GM21381 (cell line): ENCODE measurements at regions not wholly inside any gene's neighbourhood (a gene's known extent, or its start where the extent isn't known, plus 50 kb on each side); places are given as distances from the start of the nearest gene placed in this dataset.
A peak's percentile ranks its signal among the peaks of the same experiment; 100 is the strongest.

Experiments used
- ATAC-seq: cut with Tn5 transposase; IDR thresholded peaks from one replicate; pipeline ENCODE4 v1.9.1; 2021; ENCODE audit warnings: mild to moderate bottlenecking, moderate library complexity; ENCODE audit not compliant: unreplicated experiment

DNA sequence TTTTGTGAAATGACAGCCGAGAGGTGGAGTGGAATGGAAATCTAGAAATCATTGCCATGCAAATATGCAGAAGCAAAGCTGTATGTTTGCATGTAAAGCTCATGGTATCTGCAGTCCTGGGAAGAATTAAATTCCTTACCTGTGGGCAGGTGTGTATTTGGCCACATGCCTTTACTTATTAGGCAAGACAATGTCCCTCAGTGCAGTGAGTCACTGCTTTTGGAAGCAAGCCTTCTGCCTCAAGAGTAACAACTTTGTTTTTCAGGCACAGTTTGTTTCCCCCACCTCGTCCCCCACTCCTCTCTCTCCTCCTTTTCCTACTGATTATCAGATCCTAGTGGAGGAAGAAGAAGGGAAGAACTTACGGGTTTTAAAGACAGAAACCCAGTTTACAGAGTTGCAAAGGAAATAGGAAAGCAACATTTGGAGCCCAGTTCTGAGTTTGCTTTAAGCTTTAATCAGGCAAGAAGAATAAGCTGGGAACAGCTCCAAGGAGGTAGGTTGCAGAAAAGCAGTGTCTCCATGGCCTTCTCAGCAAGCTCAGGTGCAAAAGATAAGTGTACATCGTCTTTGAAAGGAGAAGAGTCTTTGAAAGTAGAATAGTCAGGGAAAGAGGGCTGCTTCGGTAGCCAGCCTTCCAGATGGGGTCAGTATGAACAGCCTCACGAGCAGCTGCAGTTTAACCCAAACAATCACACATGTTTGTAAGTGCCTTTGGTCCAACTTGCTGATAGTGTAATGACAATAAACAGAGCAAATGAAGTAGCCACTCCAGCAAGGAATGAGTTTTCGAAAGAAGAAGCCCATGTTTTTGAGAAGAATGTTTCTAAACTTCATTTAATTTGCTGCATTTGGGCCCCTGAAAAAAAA lies 190.1 kb downstream of the KLF5 start:
- ATAC-seq, result no peak

DNA sequence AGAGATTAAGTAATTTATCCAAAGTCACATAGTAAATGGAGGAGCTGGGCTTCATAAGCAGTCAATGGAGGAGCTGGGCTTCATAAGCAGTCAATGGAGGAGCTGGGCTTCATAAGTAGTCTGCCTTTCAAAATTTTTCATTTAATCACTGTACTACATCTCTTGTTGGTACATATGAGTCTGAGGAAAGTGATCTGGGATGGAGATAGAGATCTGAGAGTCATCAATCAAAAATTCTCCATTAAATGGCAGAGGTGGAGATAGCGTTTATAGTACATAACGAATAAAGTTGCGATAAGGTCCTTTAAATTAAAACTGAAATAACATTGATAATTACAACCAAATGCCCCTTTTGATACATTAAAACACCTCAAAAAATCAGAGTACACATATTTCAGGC lies 189.3 kb downstream of the KLF5 start:
- ATAC-seq, result no peak

DNA sequence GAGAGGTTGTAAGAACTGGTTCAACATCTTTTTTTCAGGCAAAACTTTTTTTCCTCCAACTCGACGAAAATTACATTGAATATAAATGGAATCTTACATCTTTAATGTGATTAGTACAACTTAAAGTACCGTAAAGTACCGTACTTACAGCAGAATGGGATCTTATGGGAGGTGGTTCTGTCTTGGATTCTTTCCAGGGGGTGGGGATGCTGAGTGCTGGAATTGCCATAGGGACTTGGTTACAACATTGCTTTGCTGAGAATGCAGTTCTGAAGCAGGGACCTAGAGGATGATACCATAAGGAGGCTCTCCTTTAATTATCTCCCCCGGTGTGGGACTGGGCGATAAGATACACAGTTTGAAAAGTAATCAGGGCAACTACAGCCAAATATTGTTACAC lies 186.4 kb downstream of the KLF5 start:
- ATAC-seq, result no peak

DNA sequence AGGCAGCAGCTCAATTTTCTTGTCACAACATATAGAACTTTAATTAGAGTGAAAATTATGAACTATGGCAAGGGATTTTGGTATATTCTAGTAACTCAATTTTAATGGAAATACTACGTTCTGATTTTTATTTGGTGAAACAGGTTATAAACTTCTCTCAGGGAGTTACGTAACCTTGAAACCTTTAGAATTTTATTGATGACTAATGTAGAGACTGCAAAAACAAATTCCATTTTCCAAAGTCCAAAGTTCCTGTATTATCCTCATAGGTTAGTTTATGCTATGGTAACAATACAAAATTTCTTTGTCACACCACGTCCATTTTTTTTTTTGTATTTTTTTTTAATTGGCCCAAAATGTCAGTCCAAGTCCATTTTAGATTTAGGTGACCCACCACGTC lies 185.7 kb downstream of the KLF5 start:
- no peak for ATAC-seq

DNA sequence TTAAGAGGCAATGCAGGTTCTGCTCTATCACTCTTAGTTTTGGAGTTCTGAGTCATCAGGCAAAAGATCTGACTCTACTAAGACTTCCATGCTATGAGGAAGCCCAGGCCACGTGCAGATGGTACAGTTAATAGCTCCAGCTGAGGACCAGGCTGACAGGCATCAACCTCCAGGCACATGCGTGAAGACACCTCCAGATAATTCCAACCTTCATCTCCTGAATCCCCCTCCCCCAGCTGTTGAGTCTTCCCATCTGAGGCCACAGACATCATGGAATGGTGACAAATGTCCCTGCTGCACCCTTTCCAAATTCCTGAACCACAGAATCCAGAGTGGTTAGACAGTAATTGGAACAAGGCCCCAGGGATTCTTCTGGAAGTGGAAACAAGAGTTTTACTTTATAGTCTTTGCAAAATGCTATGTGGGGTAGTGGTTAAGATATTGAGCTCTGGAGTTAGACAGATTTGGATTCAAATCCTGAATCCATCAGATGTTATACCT lies 183.8 kb downstream of the KLF5 start:
- ATAC-seq, result no peak

DNA sequence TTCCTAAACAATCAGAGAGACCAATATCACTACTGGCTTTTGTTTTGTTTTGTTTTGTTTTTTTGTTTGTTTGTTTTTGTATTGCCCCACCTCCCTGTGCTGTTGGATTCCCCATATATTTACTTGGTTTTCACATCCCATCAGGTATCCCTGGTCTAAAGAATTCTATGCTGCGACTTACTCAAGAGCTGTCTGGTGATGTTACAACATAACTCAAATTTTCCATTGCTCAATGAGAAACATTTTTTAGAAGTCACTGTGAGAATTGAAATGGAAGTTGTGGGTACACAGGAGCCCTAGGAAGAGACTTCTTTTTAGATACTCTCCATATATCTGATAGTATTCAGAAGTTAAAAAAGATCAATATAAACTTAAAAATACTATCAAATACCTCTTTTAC lies 181.4 kb downstream of the KLF5 start:
- ATAC-seq, result no peak

DNA sequence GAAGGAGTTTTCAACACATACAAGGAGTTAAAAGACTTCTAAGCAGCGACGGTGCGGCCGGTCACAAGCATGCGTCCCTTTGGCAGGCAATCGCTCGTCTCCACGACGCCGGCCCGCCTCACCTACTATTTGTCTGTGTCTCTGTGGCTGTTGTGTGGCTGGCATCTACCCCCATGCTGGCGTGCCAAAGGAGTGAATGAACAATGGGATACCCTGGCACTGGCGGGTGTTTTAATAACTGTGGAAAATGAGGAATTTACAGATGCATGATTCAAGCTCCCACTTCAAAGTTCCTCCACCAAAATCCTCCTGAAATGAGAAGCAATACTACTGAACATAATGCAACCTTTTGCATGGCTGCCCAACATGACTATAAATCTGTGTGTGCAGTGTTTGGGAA lies 176.6 kb downstream of the KLF5 start:
- no peak for ATAC-seq

DNA sequence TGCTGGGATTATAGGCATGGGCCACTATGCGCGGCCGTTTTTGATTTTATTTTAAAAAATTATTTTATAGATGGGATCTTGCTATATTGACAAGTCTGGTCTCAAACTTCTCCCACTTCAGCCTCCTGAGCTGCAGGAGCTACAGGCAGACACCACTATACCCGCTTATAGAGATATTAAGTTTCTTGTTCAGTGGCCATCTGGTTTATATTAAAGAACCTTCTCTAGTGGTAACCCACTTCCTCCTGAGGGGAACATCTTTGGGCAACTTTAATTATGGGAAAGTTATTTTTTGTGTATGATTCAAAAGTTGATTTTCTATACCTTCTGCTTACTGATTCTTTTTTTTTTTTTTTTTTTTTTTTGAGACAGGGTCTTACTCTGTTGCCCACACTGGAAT lies 172.7 kb downstream of the KLF5 start:
- no peak for ATAC-seq

DNA sequence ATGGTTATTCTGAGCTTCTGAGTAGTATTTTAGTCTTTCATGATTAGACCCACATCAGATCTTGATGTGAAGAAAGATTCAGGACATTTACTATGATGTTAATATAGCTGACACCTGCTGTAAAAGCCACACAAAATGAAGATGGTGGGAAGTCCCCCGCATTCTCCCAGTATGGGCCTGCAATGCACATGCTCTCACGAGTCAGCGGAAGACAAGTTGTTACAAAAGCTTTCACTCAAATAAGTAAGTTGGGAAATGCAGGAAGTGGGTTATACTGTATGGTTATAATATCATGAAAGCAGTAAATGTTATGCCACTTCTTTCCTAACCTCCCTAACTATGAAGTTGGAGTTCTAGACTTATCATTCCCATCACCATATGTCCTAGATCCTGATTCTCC lies 171.9 kb downstream of the KLF5 start:
- no peak for ATAC-seq

DNA sequence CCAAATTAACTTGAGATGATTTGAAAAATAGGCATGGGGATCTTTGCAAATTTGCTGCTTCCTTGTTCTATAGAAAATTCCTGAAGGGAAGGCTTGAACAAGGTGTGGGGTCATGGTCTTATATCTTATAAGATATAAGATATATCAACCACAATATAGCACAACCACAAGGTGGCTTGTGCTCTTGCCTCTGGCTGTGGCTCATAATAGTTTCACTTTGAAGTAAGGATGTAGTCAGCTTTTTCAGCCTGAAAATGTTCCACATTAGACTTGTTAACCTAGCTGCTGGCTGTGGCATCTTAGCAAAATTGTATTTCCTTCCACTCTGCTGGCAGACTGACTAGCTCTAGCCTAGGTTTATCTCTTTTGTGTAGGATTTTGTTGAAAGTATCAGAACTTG lies 169.7 kb downstream of the KLF5 start:
- ATAC-seq, result no peak

DNA sequence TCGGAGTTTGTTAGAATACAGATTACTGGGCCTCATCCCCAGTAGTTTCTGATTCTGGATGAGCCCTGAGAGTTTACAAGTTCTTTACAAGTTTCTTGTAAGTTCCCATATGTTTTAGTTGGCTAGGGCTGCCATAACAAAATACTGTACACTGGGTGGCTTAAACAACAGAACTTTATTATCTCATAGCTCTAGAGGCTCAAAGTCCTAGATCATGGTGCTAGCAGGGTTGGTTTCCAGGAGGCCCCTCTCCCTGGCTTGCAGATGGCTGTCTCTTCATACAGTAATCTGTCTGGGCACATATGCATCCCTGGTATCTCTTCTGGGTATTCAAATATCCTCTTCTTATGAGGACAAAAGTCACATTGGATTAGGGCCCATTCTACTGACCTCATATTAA lies 167.2 kb downstream of the KLF5 start:
- ATAC-seq, result no peak

DNA sequence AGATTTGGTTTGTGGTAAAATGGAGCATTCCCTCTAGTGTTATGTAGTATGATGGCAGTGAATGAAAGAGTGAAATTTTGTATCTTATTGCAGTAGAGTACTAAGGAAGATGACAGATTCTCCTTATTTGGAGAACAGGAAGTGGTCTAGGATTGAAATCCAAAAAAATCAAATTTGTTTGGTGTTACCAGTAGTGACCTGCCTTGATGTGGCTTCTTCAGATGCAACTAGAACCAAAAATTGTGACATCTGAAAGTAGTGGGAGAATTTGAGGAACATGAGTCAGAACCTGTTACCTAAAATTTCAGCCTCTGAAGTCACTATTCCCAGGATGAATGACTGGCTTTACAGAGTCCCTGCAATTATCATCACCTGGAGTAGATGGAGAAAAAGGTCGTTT lies 165.9 kb downstream of the KLF5 start:
- no peak for ATAC-seq

DNA sequence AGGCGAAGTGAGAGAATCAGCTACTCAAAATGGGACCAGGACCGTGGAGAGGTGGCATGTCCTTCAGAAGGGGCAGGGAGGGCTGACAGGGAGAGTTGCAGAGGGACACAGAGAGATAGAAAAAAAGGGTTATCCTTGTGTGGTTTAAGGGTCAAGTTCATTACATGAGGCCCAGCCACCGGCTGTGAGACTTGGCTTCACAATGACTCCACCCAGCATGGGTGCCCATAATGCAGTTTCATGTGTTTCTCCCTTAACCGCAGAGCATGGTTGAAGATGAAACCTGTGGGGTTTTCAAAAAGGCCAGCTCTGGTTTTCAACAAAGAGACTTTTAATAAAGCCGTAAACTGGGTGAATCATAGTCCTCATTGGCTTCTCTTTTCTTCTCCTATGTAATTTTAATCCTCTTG lies 164.6 kb downstream of the KLF5 start:
- ATAC-seq, result peak; percentile 96

DNA sequence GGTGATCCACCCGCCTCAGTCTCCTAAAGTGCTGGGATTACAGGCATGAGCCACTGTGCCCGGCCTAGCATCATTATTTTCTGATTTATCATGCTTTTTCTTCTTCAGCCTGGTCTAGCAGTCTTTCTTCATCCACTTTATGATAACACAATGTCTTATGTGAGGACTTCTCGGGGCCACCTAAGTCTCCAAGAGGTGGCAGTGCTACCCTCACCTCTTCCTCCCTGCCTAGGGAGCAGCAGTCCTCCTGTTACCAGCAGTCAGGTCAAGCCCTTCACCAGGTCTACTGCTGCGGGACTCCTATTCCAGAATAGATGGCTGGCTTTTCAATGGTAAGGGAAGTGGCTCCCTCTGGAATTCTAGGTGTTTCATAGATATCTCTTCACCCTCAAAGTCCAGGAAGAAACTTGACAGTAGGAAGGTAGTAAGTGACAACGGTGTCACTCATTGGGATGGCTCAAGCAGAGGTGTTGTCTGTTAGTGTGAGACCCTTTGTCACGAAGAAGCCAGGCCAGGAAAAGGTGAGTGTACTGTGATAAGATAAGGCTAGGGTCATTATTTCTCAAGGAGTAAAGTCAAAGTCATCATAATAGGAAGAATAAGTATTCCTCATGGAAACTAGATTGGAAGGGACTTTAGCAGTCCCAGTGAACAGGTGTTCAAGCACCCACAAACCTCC lies 164.0 kb downstream of the KLF5 start:
- no peak for ATAC-seq

DNA sequence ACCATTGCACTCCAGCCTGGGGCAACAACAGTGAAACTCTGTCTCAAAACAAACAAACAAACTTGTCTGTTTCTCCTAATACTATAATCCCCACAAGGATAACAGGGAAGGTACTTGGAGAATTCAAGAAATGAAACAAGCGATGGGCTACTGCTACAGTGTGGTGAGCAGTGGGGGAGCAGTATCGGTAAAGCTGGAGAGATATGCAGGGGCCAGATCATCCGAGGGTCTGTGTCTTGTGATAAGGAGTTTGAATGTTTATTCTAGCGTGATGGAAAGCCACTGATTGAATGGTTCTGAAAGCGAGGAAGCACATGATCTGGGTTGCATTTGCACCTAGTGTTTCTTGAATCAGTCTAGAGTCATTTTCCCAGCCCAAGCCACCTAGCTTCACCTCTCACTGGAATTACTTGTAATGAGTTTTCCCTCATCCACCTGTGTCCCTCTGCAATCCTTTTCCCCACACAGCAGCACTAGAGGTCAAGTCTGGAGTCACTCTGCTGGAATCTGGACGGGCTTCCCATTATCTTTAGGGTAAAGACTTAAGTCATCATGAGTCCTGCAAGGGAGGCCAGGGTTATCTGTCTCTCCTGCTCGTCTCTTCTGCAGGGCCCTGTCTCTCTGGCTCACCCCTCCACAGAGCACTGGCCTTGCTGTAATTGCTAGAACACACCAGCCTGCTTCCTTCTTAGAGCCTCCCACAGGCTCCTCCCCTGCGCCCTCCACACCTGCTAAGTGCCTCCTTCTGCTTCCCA lies 162.3 kb downstream of the KLF5 start:
- no peak for ATAC-seq

DNA sequence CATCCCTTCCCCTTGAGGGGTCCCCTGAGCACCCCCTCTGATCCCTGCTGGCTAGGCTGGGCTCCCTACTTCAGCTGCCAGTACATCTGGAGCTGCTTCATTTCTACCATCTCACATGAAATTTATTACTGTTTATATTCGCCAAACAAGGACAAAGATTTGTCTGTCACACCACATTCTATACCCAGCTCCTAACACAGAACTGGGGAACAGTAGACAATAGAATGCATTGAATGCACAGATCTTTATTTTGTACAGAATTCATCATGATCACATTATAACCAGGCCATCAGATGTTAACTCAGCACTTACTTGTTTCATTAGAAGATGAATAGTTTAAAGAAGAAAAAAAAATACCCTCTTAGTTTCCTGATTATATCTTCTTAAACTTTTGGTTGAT lies 159.4 kb downstream of the KLF5 start:
- no peak for ATAC-seq

DNA sequence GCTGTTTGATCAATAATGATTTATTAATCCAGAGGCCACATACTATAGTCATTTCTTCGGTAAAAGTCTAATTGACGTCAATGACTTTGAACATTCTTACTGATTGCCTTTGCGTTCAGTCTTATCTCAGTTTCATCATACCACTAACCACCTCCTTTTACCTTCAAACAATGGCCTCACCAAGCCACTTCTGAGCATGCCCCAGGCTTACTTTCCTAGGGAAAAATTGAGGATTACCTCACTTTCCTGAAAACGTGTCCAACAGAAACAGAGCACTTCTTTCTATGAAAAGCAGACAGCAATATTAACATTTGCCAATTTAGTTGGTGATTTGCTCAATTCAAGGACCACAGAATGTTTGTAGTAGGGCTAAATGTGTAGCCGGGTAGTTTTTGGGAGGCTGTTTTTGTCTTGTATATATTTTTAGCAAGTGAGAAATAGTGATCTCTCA lies 157.6 kb downstream of the KLF5 start:
- ATAC-seq, result no peak

DNA sequence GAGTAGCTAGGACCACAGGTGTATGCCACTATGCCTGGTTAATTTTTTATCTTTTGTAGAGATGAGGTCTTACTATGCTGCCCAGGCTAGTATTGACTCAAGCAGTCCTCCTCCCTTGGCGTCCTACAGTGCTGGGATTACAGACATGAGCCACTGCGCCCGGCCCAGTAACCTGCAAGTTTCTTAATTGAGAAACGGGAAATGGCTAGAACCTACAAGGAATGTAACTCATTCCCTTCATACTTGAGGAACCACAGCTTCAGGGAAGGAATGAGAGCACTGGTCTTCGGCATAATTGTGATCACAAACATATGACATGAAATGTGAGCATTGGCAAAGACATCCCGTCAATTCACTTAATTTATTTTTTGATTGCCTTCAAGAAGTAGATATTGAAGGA lies 157.0 kb downstream of the KLF5 start:
- ATAC-seq, result no peak

DNA sequence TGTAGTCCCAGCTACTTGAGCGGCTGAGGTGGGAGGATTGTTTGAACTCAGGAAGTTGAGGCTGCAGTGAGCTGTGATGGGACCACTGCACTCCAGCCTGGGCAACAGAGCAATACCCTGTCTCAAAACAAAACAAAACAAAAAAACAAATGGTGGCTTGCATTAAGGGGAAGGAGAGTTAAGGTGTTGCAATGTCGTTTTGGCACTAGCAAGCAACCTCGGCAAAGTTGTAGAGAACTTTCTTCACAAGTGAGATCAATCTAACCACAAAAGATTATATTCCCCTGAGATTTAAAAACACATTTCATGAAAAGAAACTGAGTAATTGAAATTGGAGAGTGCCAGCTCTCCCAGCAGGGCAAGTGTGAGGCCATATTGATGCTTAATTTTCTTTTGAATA lies 153.7 kb downstream of the KLF5 start:
- ATAC-seq, result no peak

DNA sequence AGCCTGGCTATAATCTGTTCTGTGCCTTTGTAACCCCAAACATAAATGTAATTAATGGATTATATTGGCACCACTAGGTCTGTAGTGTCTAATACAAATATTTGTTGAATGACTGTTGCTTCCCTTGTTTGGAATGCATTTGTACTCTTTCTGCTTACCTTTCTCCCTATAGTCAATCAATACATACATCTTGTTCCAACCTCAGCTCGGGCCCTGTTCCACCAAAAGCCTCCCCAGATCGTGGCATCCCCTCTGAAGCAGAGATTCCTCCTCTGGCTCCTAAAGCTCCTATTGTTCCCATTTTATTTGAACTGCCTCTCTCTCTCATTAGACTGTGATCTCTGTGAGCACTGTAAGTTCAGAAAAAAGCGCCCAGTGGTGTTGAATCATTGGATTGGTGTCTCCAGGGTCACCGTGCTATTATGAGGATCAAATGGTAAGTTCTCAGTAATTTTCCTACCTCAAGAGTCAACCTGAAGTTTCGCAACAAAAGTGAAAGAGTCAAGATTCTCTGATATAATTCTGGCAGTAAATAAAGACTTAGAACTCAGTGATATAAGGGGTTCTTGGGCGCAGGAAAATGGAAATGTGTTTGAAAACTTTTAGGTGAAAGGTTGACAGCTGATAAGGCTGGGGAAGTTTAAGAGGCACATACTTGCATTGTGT lies 151.5 kb downstream of the KLF5 start:
- ATAC-seq, result no peak

DNA sequence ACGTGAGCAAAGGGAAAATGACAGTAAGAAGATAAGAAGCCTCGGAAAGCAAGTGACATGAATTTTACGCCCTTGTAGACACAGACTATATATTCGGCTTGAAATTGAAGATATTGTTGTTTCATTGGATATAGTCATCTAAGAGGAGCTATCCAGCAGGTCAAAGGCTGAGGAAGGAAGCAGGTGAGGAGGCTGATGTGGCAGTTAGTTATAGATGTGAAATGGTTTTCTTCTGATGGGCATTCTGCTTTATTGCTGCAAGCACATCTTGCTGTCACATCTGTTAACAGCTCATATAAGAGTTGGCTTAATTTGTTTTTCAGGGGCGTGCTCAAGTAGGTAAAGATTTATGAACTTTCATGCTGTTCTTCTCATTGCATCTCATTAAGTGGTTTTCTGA lies 146.1 kb downstream of the KLF5 start:
- ATAC-seq, result no peak
